GM18951 (cell line): ENCODE measurements at regions not wholly inside any gene's neighbourhood (a gene's known extent, or its start where the extent isn't known, plus 50 kb on each side); places are given as distances from the start of the nearest gene placed in this dataset.

Experiments used
- POLR2A ChIP-seq: IDR thresholded peaks from 4 replicates; pipeline ENCODE4 v1.6.1; 2011; ENCODE audit warnings: mild to moderate bottlenecking; ENCODE audit not compliant: insufficient read length, insufficient read depth; ENCODE audit errors: extremely low read depth
- in situ Hi-C: fragments of 300-500 bp; cut with MboI; formaldehyde crosslinking; loops from one replicate; pipeline ENCODE4 v1.12.0; 2022; ENCODE audit warnings: low sequenced_read_pairs, mixed read lengths, inconsistent platforms; ENCODE audit not compliant: unreplicated experiment

DNA sequence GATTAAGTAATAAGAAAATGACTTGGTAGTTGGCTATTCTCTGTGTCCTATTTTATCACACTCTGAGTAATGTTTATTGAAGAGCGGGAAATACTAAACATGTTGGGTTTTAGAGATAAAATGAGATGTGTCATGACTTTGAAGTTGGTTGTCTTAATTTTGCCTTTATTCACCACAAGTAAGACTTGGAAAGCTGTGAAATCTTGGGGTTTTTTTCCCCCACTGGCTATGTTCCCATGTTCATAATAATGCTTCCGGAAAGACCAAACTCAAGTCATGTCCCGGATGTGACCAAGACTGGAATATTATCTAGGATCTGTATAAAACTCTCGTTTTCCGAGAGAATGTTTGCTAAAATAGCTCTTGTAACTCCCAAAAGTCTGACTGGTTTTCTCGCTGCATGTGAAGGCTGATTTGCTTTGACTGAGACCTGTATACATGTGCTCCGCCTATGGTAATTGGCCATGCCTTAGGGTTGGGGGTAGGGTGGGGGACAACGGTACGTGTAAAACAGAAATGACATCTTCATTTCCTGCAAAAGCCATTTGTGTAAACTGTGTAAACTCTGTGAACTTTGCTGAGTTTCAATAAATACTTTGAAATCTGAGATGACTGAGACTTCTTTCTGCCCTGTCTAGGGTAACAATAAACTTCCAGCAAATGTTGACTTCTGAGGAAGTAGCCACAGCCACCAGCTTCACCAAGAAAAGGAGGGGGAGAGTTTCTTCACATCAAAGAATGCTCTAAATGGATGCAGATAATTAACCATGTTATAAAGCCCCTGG lies 169.6 kb downstream of the ZNF365 start:
- TF ChIP-seq POLR2A, result no peak
- in situ Hi-C loops, result no loop called here

GRCh38 chr10:62545160-62546066 lies 171.2 kb downstream of the ZNF365 start:
- in situ Hi-C loops, result no loop called here

GRCh38 chr10:62548686-62549085 lies 174.5 kb downstream of the ZNF365 start:
- no peak for TF ChIP-seq POLR2A
- in situ Hi-C loops, result no loop called here

More at GRCh38 chr10:62545160-62546066, 171.2 kb downstream of the ZNF365 start:
- no peak for TF ChIP-seq POLR2A

DNA sequence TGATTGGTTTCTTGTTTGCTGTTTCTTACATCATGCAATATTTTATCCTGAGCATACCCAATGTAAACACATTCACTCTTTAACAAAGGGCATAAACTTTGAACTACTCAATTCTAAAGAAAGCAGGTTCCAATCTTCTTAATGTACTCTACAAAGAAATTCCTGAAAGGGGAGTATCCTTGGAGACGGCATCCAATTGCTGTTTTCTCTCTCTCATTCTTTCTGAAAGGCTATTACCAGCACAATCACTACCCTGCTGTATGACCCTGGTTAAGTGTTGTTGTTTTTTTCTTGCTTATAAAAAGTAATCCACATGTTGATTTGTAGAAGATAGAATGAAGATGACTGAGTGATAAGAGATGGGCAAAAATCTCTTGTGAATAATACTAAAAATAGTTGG lies 176.0 kb downstream of the ZNF365 start:
- no peak for TF ChIP-seq POLR2A
- in situ Hi-C loops, result no loop called here

GRCh38 chr10:62554632-62555199 lies 180.5 kb downstream of the ZNF365 start:
- in situ Hi-C loops, result no loop called here
- TF ChIP-seq POLR2A, result no peak

- in situ Hi-C loops, result no loop called here
- no peak for TF ChIP-seq POLR2A
Measured at GRCh38 chr10:62559481-62560200, 185.5 kb downstream of the ZNF365 start.

DNA sequence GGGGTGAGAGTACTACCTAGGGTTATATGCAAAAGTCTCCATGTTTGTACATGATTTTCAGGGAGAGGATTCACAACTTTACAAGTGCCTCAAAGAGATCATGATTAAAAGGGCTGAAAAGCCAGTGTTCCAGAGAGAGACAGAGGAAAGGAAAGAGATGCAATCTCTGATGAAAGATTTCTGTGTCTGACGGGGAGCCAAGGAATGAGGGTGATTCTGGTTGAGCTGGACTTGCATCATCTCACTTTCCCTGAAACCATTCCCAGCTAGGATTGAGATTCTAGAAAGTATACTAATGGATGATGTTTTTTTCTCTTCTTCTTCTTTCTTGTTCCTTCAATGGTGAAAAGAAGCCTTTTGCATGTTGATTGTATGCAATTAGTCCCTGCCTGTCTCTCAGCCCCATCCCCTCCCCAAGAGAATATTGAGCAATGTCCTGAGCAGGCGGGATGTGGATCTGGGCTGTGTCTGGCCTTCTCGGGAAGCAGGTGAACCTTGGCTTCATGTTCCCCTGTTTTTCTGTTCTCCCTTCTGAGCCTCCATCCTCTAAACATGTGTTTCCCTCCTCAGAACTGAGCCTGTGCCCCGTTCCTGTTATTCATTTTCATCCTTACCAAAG lies 186.1 kb downstream of the ZNF365 start:
- TF ChIP-seq POLR2A, result no peak
- in situ Hi-C loops, result no loop called here

- in situ Hi-C loops, result no loop called here
- no peak for TF ChIP-seq POLR2A
Measured at GRCh38 chr10:62561151-62561550, 187.0 kb downstream of the ZNF365 start.

- TF ChIP-seq POLR2A, result no peak
- in situ Hi-C loops, result no loop called here
Measured at GRCh38 chr10:62562101-62562500, 187.9 kb downstream of the ZNF365 start.

DNA sequence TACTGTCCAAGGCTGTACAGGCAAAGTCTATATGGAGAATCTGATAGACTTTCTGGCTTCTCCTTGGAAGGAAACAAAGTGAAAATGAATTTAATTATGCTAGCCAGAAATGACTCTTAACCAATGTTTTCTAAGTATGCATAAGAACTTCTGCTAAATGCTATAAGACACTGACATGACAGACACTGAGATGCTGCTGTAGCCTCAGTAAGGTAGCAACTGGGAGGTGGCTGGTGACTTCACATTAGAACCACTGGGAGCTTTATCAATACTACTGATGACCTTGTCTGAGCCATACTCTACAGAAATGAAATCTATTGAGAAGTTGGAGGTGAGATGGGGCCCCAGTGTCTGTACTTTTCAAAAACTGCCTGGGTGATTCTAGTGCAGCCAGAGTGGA lies 188.6 kb downstream of the ZNF365 start:
- in situ Hi-C loops, result no loop called here
- TF ChIP-seq POLR2A, result no peak

DNA sequence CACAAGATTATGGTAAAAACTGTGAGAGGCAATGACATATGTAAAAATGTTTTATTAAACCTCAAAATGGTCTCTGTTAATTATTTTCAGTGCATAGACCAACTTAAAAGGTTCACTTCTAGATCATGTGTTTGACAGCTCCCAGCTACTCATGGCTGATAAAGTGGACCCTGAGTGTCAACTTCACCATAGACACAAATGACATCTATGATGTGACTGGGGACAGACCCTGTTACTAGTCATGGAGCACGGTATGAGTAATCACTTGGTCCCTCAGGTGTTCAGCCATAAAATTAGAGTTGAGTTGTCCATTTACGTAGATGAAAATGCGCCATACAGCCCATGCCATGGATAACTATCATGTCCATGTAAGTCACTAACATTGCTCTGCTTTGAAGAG lies 199.8 kb downstream of the ZNF365 start:
- in situ Hi-C loops, result no loop called here
- no peak for TF ChIP-seq POLR2A

GRCh38 chr10:62577076-62577475 lies 202.9 kb downstream of the ZNF365 start:
- no peak for TF ChIP-seq POLR2A
- in situ Hi-C loops, result no loop called here
